Type B pancreatic cell (in vitro differentiated cells): ENCODE measurements at regions not wholly inside any gene's neighbourhood (a gene's known extent, or its start where the extent isn't known, plus 50 kb on each side); places are given as distances from the start of the nearest gene placed in this dataset.
A peak's percentile ranks its signal among the peaks of the same experiment; 100 is the strongest.

Experiments
- DNase-seq: peaks from one replicate; pipeline ENCODE4 v3.0.0; 2021; ENCODE audit warnings: mixed read lengths; ENCODE audit not compliant: unreplicated experiment; ENCODE audit errors: extremely low spot score
- H3K27ac Mint-ChIP-seq: 2 replicates; pipeline ENCODE4 v1.8.0; 2021; ENCODE audit warnings: mild to moderate bottlenecking, mixed read lengths
- H3K27me3 Mint-ChIP-seq: 2 replicates; pipeline ENCODE4 v1.8.0; 2021; ENCODE audit warnings: mixed read lengths
- H3K36me3 Mint-ChIP-seq: 2 replicates; pipeline ENCODE4 v1.8.0; 2021; ENCODE audit warnings: mixed read lengths
- H3K4me1 Mint-ChIP-seq: one replicate; pipeline ENCODE4 v1.8.0; 2021; ENCODE audit warnings: mixed read lengths; ENCODE audit not compliant: unreplicated experiment
- H3K4me3 Mint-ChIP-seq: 2 replicates; pipeline ENCODE4 v1.8.0; 2021; ENCODE audit warnings: mild to moderate bottlenecking, mixed read lengths
- H3K9me3 Mint-ChIP-seq: 2 replicates; pipeline ENCODE4 v1.8.0; 2021; ENCODE audit warnings: mixed read lengths
- TF ChIP-seq, protein P1 (sequence below): fragments of 200-600 bp; sonication (generic); conservative IDR thresholded peaks from 2 replicates; pipeline ENCODE4 v1.5.0; 2021; ENCODE audit warnings: antibody characterized with exemption, mild to moderate bottlenecking

DNA sequence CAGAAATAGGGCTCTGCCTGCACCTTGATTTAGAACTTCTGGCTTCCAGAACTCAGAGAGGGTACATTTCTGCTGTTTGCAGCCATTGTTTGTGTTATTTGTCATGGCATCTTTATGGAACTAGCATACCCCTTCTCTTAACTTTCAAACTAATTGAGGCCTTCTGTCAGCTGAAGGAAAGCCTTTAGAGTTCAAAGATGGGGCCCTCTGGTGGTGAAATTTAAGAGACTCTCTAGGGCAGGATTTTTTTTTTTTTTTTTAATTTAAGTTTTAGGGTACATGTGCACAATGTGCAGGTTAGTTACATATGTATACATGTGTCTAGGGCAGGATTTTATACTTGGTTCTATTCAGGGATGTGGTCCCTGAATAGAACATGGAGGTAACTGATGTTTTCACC is 260.6 kb upstream of the LINC00305 start:
- H3K4me3 Mint-ChIP-seq = no peak overlapping the region
- TF ChIP-seq, protein P1, sequence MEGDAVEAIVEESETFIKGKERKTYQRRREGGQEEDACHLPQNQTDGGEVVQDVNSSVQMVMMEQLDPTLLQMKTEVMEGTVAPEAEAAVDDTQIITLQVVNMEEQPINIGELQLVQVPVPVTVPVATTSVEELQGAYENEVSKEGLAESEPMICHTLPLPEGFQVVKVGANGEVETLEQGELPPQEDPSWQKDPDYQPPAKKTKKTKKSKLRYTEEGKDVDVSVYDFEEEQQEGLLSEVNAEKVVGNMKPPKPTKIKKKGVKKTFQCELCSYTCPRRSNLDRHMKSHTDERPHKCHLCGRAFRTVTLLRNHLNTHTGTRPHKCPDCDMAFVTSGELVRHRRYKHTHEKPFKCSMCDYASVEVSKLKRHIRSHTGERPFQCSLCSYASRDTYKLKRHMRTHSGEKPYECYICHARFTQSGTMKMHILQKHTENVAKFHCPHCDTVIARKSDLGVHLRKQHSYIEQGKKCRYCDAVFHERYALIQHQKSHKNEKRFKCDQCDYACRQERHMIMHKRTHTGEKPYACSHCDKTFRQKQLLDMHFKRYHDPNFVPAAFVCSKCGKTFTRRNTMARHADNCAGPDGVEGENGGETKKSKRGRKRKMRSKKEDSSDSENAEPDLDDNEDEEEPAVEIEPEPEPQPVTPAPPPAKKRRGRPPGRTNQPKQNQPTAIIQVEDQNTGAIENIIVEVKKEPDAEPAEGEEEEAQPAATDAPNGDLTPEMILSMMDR = peak; percentile 70
- DNase-seq = no peak
- no peaks in the 10 kb centered on the region for H3K36me3 Mint-ChIP-seq
- no peak overlapping the region for H3K27ac Mint-ChIP-seq
- no peaks in the 10 kb centered on the region for H3K9me3 Mint-ChIP-seq
- H3K4me1 Mint-ChIP-seq = peaks cover 7% of the 10 kb centered on the region
- no peaks in the 10 kb centered on the region for H3K27me3 Mint-ChIP-seq

DNA sequence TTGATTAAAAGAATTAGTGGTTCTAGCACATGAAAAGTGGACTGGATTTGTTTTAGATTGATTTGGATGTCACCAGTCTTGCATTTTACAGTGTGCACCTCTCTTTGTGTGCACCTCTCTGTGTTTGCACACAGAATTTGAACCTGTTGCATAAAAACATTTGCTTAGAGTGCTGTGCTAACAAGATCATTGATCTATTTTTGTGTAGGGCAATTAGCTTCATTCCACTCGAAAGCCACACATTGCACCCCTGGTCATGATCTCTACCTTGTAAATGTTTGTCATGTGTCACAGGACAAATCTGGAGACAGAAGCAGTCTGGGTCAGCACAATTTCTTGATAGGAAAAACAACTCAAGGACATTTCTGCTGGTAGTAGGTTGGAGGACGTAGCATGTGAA is 258.7 kb upstream of the LINC00305 start:
- H3K36me3 Mint-ChIP-seq = no peaks in the 10 kb centered on the region
- H3K9me3 Mint-ChIP-seq = no peaks in the 10 kb centered on the region
- H3K27ac Mint-ChIP-seq = no peak overlapping the region
- no peak for DNase-seq
- TF ChIP-seq, protein P1 = no peak
- no peak overlapping the region for H3K4me3 Mint-ChIP-seq
- no peaks in the 10 kb centered on the region for H3K27me3 Mint-ChIP-seq
- peaks cover 7% of the 10 kb centered on the region for H3K4me1 Mint-ChIP-seq

DNA sequence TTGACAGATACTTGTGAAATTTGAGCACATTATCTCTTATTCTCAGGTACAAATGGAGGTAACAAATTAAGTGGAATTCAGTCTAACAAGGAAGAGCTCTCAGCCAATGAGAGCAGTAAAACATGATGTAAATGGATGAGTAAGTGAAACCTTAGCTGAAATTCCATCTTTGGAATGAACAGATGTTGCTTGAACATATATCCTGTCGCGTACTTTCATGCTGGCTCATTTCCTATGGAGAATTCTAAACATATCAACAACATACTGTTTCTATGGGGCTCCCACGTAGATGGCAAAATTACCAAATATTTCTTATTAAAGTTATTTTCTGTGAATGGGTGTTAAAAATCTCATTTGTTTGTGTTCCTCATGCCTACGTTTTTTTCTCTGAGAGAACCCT is 256.3 kb upstream of the LINC00305 start:
- H3K4me1 Mint-ChIP-seq = no peaks in the 10 kb centered on the region
- TF ChIP-seq, protein P1 = no peak
- DNase-seq = no peak
- no peak overlapping the region for H3K27ac Mint-ChIP-seq
- H3K4me3 Mint-ChIP-seq = no peak overlapping the region
- no peaks in the 10 kb centered on the region for H3K27me3 Mint-ChIP-seq
- H3K9me3 Mint-ChIP-seq = no peaks in the 10 kb centered on the region
- no peaks in the 10 kb centered on the region for H3K36me3 Mint-ChIP-seq

DNA sequence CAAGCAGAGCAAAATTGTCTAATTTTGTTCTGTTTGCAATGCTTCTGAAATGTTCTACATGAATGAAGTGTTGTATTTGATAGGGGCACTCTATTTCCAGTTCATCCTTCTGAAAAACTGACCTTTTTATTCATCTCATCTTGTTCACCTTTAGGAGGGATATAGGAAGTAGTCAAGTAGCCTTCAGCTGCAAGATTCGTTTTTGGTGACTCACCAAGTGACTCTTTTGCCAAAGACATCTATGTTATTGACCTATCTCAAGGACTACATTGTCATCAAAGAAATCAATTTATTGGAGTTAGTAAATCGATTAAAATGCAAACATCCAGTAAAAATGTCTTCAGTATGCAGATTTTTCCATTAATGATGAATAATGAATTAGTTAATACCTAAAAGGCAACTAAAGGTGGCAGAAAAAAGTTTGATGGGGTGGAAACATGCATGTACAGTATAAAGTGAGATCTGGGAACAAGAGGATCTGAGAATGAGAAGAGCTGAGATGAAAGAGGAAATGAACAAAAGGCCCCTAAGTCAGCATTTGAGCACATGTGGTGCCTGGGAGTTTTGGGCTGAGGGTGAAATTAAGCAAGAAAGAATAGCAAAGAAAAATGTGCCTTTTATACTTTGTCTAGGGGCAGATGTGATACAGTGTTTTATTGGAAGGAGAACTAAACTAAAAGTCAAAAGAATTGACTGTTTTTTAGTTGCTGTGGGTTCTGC is 255.1 kb upstream of the LINC00305 start:
- DNase-seq = no peak
- H3K27ac Mint-ChIP-seq = no peak overlapping the region
- H3K9me3 Mint-ChIP-seq = no peaks in the 10 kb centered on the region
- no peaks in the 10 kb centered on the region for H3K36me3 Mint-ChIP-seq
- H3K27me3 Mint-ChIP-seq = no peaks in the 10 kb centered on the region
- H3K4me3 Mint-ChIP-seq = no peak overlapping the region
- TF ChIP-seq, protein P1 = no peak
- H3K4me1 Mint-ChIP-seq = no peaks in the 10 kb centered on the region

DNA sequence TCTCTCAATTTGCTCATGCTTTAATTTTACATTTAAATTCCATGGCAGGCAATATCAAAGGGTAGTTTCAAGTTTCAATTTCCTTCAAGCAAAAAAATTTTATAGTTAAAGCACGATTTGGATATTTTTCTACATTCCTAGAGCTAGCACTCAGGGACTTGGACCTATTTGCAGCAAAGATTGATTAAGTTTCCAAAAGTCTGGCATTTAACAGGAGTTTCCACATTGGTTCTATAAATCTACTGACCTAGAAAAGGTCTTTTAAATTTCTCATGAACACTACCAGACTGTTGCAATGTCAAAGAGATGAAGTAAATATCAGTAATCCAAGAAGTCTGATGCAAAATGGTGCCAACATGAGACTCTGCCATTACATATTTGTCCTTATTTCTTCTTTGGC is 253.7 kb upstream of the LINC00305 start:
- H3K36me3 Mint-ChIP-seq = no peaks in the 10 kb centered on the region
- H3K27ac Mint-ChIP-seq = no peak overlapping the region
- no peaks in the 10 kb centered on the region for H3K27me3 Mint-ChIP-seq
- TF ChIP-seq, protein P1 = no peak
- no peak for DNase-seq
- no peaks in the 10 kb centered on the region for H3K9me3 Mint-ChIP-seq
- no peaks in the 10 kb centered on the region for H3K4me1 Mint-ChIP-seq
- no peak overlapping the region for H3K4me3 Mint-ChIP-seq
